Choroid plexus epithelial cell (primary cell): ENCODE measurements at regions not wholly inside any gene's neighbourhood (a gene's known extent, or its start where the extent isn't known, plus 50 kb on each side); places are given as distances from the start of the nearest gene placed in this dataset.

Experiments used
- DNase-seq: peaks from one replicate; pipeline ENCODE4 v3.0.0-alpha.2; 2010; ENCODE audit warnings: low read depth
- H3K4me3 ChIP-seq: 2 replicates; pipeline ENCODE4 v1.5.1; 2011; ENCODE audit warnings: low read depth, mild to moderate bottlenecking, control low read depth, low read length, moderate library complexity
- TF ChIP-seq, protein P1 (sequence below): conservative IDR thresholded peaks from 2 replicates; pipeline ENCODE4 v1.5.1; 2011; ENCODE audit warnings: low read depth, mild to moderate bottlenecking, control low read depth, inconsistent platforms, low read length, moderate library complexity

DNA sequence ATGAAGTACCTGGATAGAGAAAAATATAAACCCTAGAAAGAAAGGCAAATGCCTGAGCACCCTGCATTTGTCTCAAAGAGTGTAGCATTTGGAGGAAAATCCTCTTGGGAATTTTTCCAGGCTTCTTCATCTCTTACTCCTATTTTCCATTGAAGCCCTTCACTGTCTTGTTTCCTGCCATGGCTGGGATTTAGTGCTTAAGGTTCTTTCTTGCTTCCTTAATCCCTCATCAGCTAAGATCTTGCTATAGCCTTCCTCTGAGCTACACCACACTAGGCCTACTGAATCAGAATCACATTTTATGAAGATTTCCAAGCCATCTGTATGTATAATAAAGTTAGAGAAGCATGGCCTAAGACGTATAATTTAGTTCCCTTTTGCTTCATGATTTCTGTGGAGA, 97.5 kb upstream of the PHYHIPL start:
- H3K4me3 ChIP-seq = no peak overlapping the region
- TF ChIP-seq, protein P1, sequence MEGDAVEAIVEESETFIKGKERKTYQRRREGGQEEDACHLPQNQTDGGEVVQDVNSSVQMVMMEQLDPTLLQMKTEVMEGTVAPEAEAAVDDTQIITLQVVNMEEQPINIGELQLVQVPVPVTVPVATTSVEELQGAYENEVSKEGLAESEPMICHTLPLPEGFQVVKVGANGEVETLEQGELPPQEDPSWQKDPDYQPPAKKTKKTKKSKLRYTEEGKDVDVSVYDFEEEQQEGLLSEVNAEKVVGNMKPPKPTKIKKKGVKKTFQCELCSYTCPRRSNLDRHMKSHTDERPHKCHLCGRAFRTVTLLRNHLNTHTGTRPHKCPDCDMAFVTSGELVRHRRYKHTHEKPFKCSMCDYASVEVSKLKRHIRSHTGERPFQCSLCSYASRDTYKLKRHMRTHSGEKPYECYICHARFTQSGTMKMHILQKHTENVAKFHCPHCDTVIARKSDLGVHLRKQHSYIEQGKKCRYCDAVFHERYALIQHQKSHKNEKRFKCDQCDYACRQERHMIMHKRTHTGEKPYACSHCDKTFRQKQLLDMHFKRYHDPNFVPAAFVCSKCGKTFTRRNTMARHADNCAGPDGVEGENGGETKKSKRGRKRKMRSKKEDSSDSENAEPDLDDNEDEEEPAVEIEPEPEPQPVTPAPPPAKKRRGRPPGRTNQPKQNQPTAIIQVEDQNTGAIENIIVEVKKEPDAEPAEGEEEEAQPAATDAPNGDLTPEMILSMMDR = no peak
- DNase-seq = no peak

DNA sequence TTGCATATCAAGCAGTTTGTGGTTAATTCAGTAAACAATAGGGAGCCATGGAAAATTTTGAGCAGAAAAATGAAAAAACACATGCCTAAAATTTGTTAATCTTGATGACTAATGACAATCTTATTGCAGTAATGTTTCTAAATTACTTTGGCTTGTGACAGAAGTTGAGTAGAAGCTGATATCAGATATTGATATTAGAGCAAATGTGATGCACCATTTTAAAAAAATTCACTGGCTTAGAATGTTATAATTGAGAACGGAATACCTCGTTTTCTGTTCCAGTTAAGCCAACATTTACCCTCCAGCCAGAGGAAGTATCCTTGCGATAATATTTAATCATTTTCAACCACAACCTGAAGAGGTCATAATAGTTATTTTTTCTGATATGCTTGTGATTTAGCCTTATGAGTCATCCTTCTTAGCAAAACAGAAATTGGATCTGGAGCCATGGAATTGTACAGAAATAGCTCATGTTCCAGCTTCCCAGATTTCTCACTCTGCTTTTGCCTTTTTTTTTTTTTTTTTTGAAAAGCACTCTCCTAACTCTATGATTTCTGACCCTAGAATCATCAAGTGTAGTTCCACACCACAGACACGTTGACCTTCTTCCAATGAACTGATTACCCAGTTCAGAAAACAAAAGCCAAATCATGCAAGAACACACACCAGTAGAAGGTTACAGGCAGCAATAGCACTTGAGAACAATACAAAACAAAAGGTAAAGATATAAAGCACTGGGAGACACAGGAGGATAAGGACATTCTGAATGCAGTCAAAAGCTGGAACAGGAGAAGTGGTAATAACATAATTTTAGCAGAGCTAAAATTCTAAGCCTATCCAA, 96.8 kb upstream of the PHYHIPL start:
- H3K4me3 ChIP-seq = no peak overlapping the region
- TF ChIP-seq, protein P1 = no peak
- peak; percentile 64 for DNase-seq

DNA sequence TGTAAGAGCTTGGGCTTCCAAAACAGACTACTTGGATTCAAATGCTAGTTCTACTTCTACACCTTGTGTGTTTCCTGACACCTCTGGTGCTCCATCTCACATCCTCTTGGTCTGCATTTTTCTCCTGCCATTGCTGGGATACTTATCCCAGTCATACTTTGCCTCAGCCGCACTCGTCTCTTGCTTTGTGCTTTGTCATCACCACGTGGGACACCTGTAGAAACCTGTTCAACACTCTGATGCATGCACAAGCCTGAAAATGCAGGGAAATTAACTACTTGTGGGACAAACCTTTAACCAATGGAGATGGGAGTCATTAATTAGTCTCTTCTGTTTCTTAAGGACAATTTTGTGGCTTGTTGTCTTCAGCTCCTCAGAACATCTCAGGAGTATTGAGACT, 94.2 kb upstream of the PHYHIPL start:
- TF ChIP-seq, protein P1 = no peak
- DNase-seq = no peak
- H3K4me3 ChIP-seq = no peak overlapping the region

DNA sequence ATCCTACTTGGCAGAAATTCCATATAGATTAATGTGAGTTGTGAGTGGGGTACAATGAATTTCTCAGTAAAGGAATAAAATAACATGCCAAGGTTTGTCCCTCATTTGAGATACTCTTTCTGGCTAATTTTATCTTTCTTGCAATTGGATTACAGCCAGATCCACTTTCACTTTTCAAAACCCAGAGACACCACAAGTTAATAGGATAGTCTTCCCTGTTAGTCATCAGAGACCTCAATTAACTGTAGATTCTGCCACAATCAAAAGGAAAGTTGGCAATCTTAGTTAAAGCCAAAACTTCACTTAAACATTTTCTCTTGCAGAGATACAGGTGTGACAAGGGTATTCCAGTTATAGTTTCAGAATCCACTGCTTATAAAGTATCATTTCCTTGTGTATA, 91.4 kb upstream of the PHYHIPL start:
- DNase-seq = peak; percentile 4
- no peak overlapping the region for H3K4me3 ChIP-seq
- TF ChIP-seq, protein P1 = no peak

DNA sequence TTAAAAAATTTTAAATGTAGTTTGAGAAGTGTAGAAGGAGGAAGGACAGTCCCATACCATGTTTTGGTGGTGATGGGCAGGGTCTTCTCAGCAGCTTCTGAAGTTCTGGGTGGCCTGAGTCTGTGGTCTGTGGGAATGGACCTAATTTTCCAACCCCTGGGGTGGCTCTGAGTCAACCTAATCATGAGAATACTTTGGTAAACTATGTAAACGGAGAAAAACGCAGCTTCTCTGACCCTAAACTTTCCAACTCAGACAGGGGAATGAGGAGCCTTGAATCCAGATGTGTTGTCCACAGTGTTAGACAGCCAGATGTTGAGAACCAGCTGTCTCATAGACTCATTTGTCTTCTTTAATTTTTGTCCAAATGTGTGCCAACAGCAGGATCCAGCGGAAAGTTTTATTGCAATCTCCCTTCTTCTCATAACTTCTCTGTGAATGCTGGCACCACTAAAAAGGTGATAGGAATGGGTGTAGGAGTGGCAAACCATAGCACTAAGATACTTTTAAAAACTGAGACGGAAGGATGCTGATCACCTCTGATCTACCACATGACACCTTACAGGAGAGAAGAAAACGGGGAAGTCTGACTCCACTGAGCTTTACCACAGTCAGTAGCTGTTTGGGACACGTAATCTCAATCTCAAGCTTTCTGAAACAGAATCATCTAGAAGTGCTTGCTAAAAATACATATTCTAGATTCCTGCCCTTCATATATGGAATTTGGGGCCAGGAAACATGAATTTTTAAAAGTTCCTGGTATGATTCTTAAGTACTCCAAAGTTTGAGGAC, 90.5 kb upstream of the PHYHIPL start:
- peak; percentile 7 for DNase-seq
- no peak overlapping the region for H3K4me3 ChIP-seq
- TF ChIP-seq, protein P1 = no peak

DNA sequence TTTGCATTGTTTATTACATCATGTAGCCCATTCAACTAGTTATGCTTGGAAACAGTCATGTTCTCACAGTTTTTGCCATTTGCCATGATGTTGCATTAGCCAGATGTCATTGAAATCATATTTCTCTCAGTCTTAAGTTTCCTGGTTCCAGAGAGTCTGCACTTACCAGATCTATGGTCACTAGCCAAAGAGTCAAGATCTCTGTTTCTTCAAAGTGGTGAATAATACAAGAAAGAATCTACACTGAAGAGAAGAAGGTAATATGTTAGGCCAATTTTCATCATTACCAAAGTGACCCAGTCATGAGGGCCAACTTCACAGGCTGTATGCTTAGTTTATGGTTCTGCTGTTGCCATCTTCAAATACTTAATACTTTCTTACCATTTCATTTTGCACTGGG, 89.0 kb upstream of the PHYHIPL start:
- TF ChIP-seq, protein P1 = no peak
- H3K4me3 ChIP-seq = no peak overlapping the region
- no peak for DNase-seq
